Endothelial cell of umbilical vein (primary cell): ENCODE measurements at regions not wholly inside any gene's neighbourhood (a gene's known extent, or its start where the extent isn't known, plus 50 kb on each side); places are given as distances from the start of the nearest gene placed in this dataset.

Source experiments
- BruUV-seq: library from RNA; stranded (reverse); fragments of 400-500 nt; replicated peaks from 2 replicates; lab custom pipeline; 2021; lab: Mats Ljungman, UMichigan
- CTCF ChIA-PET: fragments of 300-600, 350-600 bp; sonication (Branson Sonifier 250); formaldehyde crosslinking; loops from one replicate; lab custom pipeline; 2021; ENCODE audit warnings: antibody characterized with exemption, inconsistent platforms; lab: Charles Lee
- POLR2A ChIA-PET: fragments of 300-600, 350-600 bp; sonication (Branson Sonifier 250); formaldehyde crosslinking; loops from one replicate; lab custom pipeline; 2021; ENCODE audit warnings: antibody characterized with exemption, inconsistent platforms; lab: Charles Lee
- DNase-seq: peaks from one replicate; pipeline ENCODE4 v3.0.0-alpha.2; 2011; ENCODE audit warnings: low read depth, low spot score
- FAIRE-seq: peaks from 2 replicates; lab custom pipeline; 2011; peaks lifted over from hg19 to GRCh38; lab: Jason Lieb, UNC
- H2AFZ ChIP-seq: 2 replicates; pipeline ENCODE4 v1.6.0; 2012; ENCODE audit warnings: low read depth, low read length, control low read depth, inconsistent platforms
- H3K27ac ChIP-seq: 2 replicates; pipeline ENCODE4 v1.5.1; 2011; ENCODE audit warnings: low read depth, mild to moderate bottlenecking, control low read depth, low read length, moderate library complexity; ENCODE audit not compliant: insufficient read depth
- H3K27me3 ChIP-seq, 2 experiments: 2 replicates each; pipeline versions ENCODE4 v1.6.0 to v1.6.1; 2011; ENCODE audit warnings: low read length in 2 of 2, mixed read lengths in 1 of 2; ENCODE audit not compliant: control insufficient read depth in 2 of 2, insufficient read depth in 2 of 2
- H3K36me3 ChIP-seq, 2 experiments: 2 replicates in 1 of 2; 3 replicates in 1 of 2; pipeline ENCODE4 v1.5.1; 2011; ENCODE audit warnings: low read length in 2 of 2, mild to moderate bottlenecking in 1 of 2, moderate library complexity in 1 of 2; ENCODE audit not compliant: control insufficient read depth in 2 of 2, insufficient read depth in 2 of 2; ENCODE audit errors: extremely low read depth in 1 of 2
- H3K4me1 ChIP-seq: 3 replicates; pipeline ENCODE4 v1.5.1; 2011; ENCODE audit warnings: mild to moderate bottlenecking, low read length; ENCODE audit not compliant: control insufficient read depth, insufficient read depth; ENCODE audit errors: extremely low read depth
- H3K4me2 ChIP-seq: 2 replicates; pipeline ENCODE4 v1.6.1; 2011; ENCODE audit warnings: low read length, control low read depth, mixed read lengths; ENCODE audit not compliant: insufficient read depth
- H3K4me3 ChIP-seq, 3 experiments: fragments of 200-600 bp in 1 of 3; sonication (generic), shearing (Covaris generic) in 1 of 3; replicated peaks in 1 of 3; 2 replicates each; pipeline ENCODE4 v1.5.1; 2011 to 2016; ENCODE audit warnings: control low read depth in 3 of 3, low read length in 3 of 3, mild to moderate bottlenecking in 2 of 3, inconsistent platforms in 1 of 3, low read depth in 1 of 3, moderate library complexity in 1 of 3; ENCODE audit not compliant: insufficient read depth in 1 of 3
- H3K79me2 ChIP-seq: 2 replicates; pipeline ENCODE4 v1.6.0; 2012; ENCODE audit warnings: low read length, inconsistent platforms; ENCODE audit not compliant: control insufficient read depth, insufficient read depth
- H3K9ac ChIP-seq: replicated peaks from 2 replicates; pipeline ENCODE3; 2011; ENCODE audit warnings: low read length, control low read depth; ENCODE audit not compliant: insufficient read depth; ENCODE audit errors: extremely low read depth
- H3K9me1 ChIP-seq: replicated peaks from 3 replicates; pipeline ENCODE4 v1.6.0; 2011; ENCODE audit warnings: mild to moderate bottlenecking, low read length; ENCODE audit not compliant: control insufficient read depth, insufficient read depth; ENCODE audit errors: extremely low read depth
- H3K9me3 ChIP-seq: replicated peaks from 2 replicates; pipeline ENCODE4 v1.5.1; 2012; ENCODE audit warnings: low read length, inconsistent platforms; ENCODE audit not compliant: control insufficient read depth, insufficient read depth
- H4K20me1 ChIP-seq: replicated peaks from 2 replicates; pipeline ENCODE3; 2011; ENCODE audit warnings: mild to moderate bottlenecking, low read length; ENCODE audit not compliant: control insufficient read depth, insufficient read depth; ENCODE audit errors: extremely low read depth
- CTCF ChIP-seq, 2 donors: IDR thresholded peaks; 1 replicate in 1 of 2; 2 replicates in 1 of 2; pipeline ENCODE4 v1.5.1; 2011; ENCODE audit warnings: low read length in 2 of 2, mild to moderate bottlenecking in 2 of 2, moderate library complexity in 2 of 2, control low read depth in 1 of 2, inconsistent platforms in 1 of 2, low read depth in 1 of 2; ENCODE audit not compliant: insufficient read depth in 1 of 2; ENCODE audit errors: extremely low read depth in 1 of 2
- EZH2 ChIP-seq: IDR thresholded peaks from 2 replicates; pipeline ENCODE4 v1.6.1; 2012; ENCODE audit warnings: borderline replicate concordance, low read depth, mild to moderate bottlenecking, moderate library complexity, low read length, inconsistent platforms; ENCODE audit not compliant: severe bottlenecking
- FOS ChIP-seq: IDR thresholded peaks from 2 replicates; pipeline ENCODE4 v1.6.1; 2011; ENCODE audit warnings: mild to moderate bottlenecking, low read length, moderate library complexity, borderline replicate concordance; ENCODE audit not compliant: insufficient read depth
- JUN ChIP-seq: IDR thresholded peaks from 2 replicates; pipeline ENCODE4 v1.6.1; 2011; ENCODE audit warnings: borderline replicate concordance, low read depth; ENCODE audit not compliant: insufficient read length, insufficient read depth
- MAX ChIP-seq: IDR thresholded peaks from 2 replicates; pipeline ENCODE4 v1.6.1; 2011; ENCODE audit not compliant: insufficient read depth, insufficient read length
- MYC ChIP-seq: IDR thresholded peaks from one replicate; pipeline ENCODE4 v1.6.1; 2011; ENCODE audit warnings: mild to moderate bottlenecking, low read depth, low read length
- POLR2A ChIP-seq: IDR thresholded peaks from 2 replicates; pipeline ENCODE4 v1.6.1; 2012; ENCODE audit warnings: low read depth, mild to moderate bottlenecking, control low read depth, low read length
- POLR2AphosphoS5 ChIP-seq: IDR thresholded peaks from 2 replicates; pipeline ENCODE4 v1.6.1; 2012; ENCODE audit warnings: low read depth, mild to moderate bottlenecking, control low read depth, low read length, moderate library complexity; ENCODE audit not compliant: insufficient read depth
- dilution Hi-C: fragments of 300-500 bp; cut with MboI; formaldehyde crosslinking; loops from one replicate; pipeline ENCODE4 v1.15.0; 2019; ENCODE audit warnings: low sequenced_read_pairs; ENCODE audit not compliant: extremely low pct_ligation_motif_present
- intact Hi-C: fragments of 100-400 bp; cut with micrococcal nuclease; formaldehyde crosslinking; loops from one replicate; pipeline ENCODE4 v1.10.0; 2022

- Histone ChIP-seq H3K9me3 (no peaks in the 10 kb centered on the region), H2AFZ (no peak overlapping the region), H3K27ac (no peak overlapping the region), H3K4me3 (no peak overlapping the region), H3K4me2 (no peak overlapping the region), H3K4me1 (no peaks in the 10 kb centered on the region), H3K9ac (no peak overlapping the region), H3K27me3 (no peaks in the 10 kb centered on the region), H3K36me3 (no peaks in the 10 kb centered on the region), H4K20me1 (no peaks in the 10 kb centered on the region), H3K9me1 (no peaks in the 10 kb centered on the region), H3K79me2 (no peaks in the 10 kb centered on the region)
- CTCF ChIA-PET = no interaction called here
- FAIRE-seq (no peak), DNase-seq (no peak)
- POLR2A ChIA-PET = no interaction called here
- no TSS peak for BruUV-seq
- dilution Hi-C loops = no loop called here
- TF ChIP-seq EZH2 (no peak), JUN (no peak), POLR2A (no peak), FOS (no peak), MYC (no peak), MAX (no peak), POLR2AphosphoS5 (no peak), CTCF (IDR thresholded peaks at IDR 0.05; ENCODE audit: extremely low read depth in 1 of 2, insufficient read depth in 1 of 2, low read depth in 1 of 2, low read length in 2 of 2) (no peak)
- intact Hi-C loops = no loop called here
Measured at GRCh38 chr4:33878710-33879109, 2365.6 kb downstream of the ARAP2 start.
